ENCODE measurements at regions not wholly inside any gene's neighbourhood (a gene's known extent, or its start where the extent isn't known, plus 50 kb on each side); places are given as distances from the start of the nearest gene placed in this dataset.

- TF ChIP-seq POLR2A (IDR thresholded peaks at IDR 0.05; ENCODE audit: control extremely low read depth in 1 of 2, low read depth in 2 of 2, low read length in 2 of 2) (no peak), CBX8 (IDR thresholded peaks at IDR 0.05; ENCODE audit: borderline replicate concordance, low read depth, low read length) (no peak), CTCF (IDR thresholded peaks at IDR 0.05; ENCODE audit: control extremely low read depth in 1 of 3, insufficient read depth in 1 of 3, low read depth in 1 of 3, low read length in 3 of 3) (peak; percentile 27 to 55 (median 52); a peak in 3 of 4 replicates), YY1 (IDR thresholded peaks at IDR 0.05; ENCODE audit: low read depth, low read length) (0 out of 2 replicates have a peak, but pooled peaks have one; percentile 37), ATF2 (IDR thresholded peaks at IDR 0.05; ENCODE audit: low read length) (no peak; the same call in 1 of the 2 replicates), GABPA (IDR thresholded peaks at IDR 0.05; ENCODE audit: borderline replicate concordance, insufficient read depth, low read length) (no peak), BRCA1 (IDR thresholded peaks at IDR 0.05; ENCODE audit: low read depth, low read length) (no peak), USF2 (IDR thresholded peaks at IDR 0.05; ENCODE audit: low read length) (no peak), NANOG (IDR thresholded peaks at IDR 0.05; ENCODE audit: insufficient read depth, low read depth, low read length, poor library complexity, severe bottlenecking) (peak; percentile 5), E2F6 (IDR thresholded peaks at IDR 0.05) (no peak; the same call in 1 of the 2 replicates), RXRA (IDR thresholded peaks at IDR 0.05; ENCODE audit: insufficient read depth, low read depth, low read length) (no peak)
Observed at GRCh38 chr1:175865041-175865766, 121.8 kb upstream of the TNR start.
